Prostate gland (tissue), 2 donors: ENCODE measurements at regions not wholly inside any gene's neighbourhood (a gene's known extent, or its start where the extent isn't known, plus 50 kb on each side); places are given as distances from the start of the nearest gene placed in this dataset.
"Not testable (repeated sequence)": the region's sequence is repeated elsewhere in the genome, so short reads cannot be mapped to it uniquely, and the experiment has no call there.

ENCODE experiments used
- CTCF ChIP-seq, 4 experiments: fragments of 200-600 bp in 2 of 4; fragments of 450-650 bp in 2 of 4; sonication (generic) in 2 of 4; IDR thresholded peaks; 1 replicate in 3 of 4; 2 replicates in 1 of 4; pipeline ENCODE4 v1.5.1; 2016 to 2019; ENCODE audit warnings: antibody characterized with exemption in 4 of 4, mild to moderate bottlenecking in 2 of 4, moderate library complexity in 2 of 4
- POLR2A ChIP-seq: fragments of 450-650 bp; IDR thresholded peaks from one replicate; pipeline ENCODE4 v1.6.1; 2016; ENCODE audit warnings: antibody characterized with exemption, mild to moderate bottlenecking
- POLR2AphosphoS5 ChIP-seq: sonication (generic); formaldehyde crosslinking; IDR thresholded peaks from one replicate; pipeline ENCODE4 v1.6.1; 2017; ENCODE audit warnings: antibody characterized with exemption

- TF ChIP-seq CTCF (IDR thresholded peaks at IDR 0.05); POLR2A; POLR2AphosphoS5: not testable (repeated sequence)
Observed at GRCh38 chr2:87301871-87302270, 280.2 kb upstream of the PLGLB1 start.
